H1 (cell line): ENCODE measurements at regions not wholly inside any gene's neighbourhood (a gene's known extent, or its start where the extent isn't known, plus 50 kb on each side); places are given as distances from the start of the nearest gene placed in this dataset.

Source experiments
- CTCF ChIA-PET: fragments of 300-600 bp; sonication (Branson Sonifier 250); formaldehyde crosslinking; loops from one replicate; lab custom pipeline; 2021; ENCODE audit not compliant: partially characterized antibody; lab: Charles Lee
- POLR2A ChIA-PET: fragments of 300-600 bp; sonication (Branson Sonifier 250); formaldehyde crosslinking; loops from one replicate; lab custom pipeline; 2021; ENCODE audit warnings: inconsistent platforms; ENCODE audit not compliant: partially characterized antibody; lab: Charles Lee
- DNase-seq, 2 experiments: peaks; one replicate each; pipeline versions ENCODE4 v3.0.0 to v3.0.0-alpha.2; 2010 to 2022; ENCODE audit warnings: low spot score in 2 of 2, low read depth in 1 of 2, mixed read lengths in 1 of 2
- FAIRE-seq: peaks from 2 replicates; lab custom pipeline; 2011; peaks lifted over from hg19 to GRCh38; lab: Jason Lieb, UNC
- H2AFZ ChIP-seq: 2 replicates; pipeline ENCODE4 v1.8.1; 2012; ENCODE audit warnings: low read length, inconsistent platforms
- H2AK5ac ChIP-seq: 2 replicates; pipeline ENCODE4 v1.6.1; 2013; ENCODE audit warnings: low read depth, low read length
- H2BK120ac ChIP-seq: replicated peaks from 2 replicates; pipeline ENCODE3; 2013; ENCODE audit warnings: low read depth, low read length, inconsistent platforms
- H2BK12ac ChIP-seq: 2 replicates; pipeline ENCODE4 v1.6.1; 2013; ENCODE audit warnings: low read depth, low read length
- H2BK15ac ChIP-seq: 2 replicates; pipeline ENCODE4 v1.6.1; 2013; ENCODE audit warnings: low read length
- H2BK20ac ChIP-seq: 2 replicates; pipeline ENCODE4 v1.6.1; 2013; ENCODE audit warnings: low read length
- H2BK5ac ChIP-seq: 2 replicates; pipeline ENCODE4 v1.6.1; 2013; ENCODE audit warnings: low read depth, low read length
- H3K14ac ChIP-seq: 2 replicates; pipeline ENCODE4 v1.6.1; 2013; ENCODE audit warnings: inconsistent platforms; ENCODE audit not compliant: insufficient read length
- H3K18ac ChIP-seq: 2 replicates; pipeline ENCODE4 v1.6.1; 2013; ENCODE audit warnings: low read length; ENCODE audit errors: extremely low read depth
- H3K23ac ChIP-seq: 2 replicates; pipeline ENCODE4 v1.6.1; 2013; ENCODE audit warnings: inconsistent platforms; ENCODE audit not compliant: insufficient read length
- H3K23me2 ChIP-seq: 2 replicates; pipeline ENCODE4 v1.6.1; 2013; ENCODE audit warnings: low read depth, low read length
- H3K27ac ChIP-seq: 2 replicates; pipeline ENCODE4 v1.6.1; 2011; ENCODE audit warnings: low read depth, low read length, inconsistent platforms
- H3K27me3 ChIP-seq, 4 experiments: replicated peaks in 1 of 4; 1 replicate in 1 of 4; 2 replicates in 3 of 4; pipeline versions ENCODE4 v1.6.1 to v1.8.1; 2011 to 2013; ENCODE audit warnings: low read length in 3 of 4, mild to moderate bottlenecking in 3 of 4, inconsistent platforms in 2 of 4, mixed read lengths in 2 of 4, moderate library complexity in 1 of 4; ENCODE audit not compliant: control insufficient read depth in 3 of 4, insufficient read depth in 3 of 4; ENCODE audit errors: extremely low read depth in 1 of 4
- H3K36me3 ChIP-seq, 4 experiments: 2 replicates each; pipeline versions ENCODE4 v1.6.1 to v1.8.1; 2011 to 2013; ENCODE audit warnings: mild to moderate bottlenecking in 4 of 4, low read length in 3 of 4, moderate library complexity in 2 of 4, control low read depth in 1 of 4, inconsistent platforms in 1 of 4; ENCODE audit not compliant: insufficient read depth in 4 of 4, control insufficient read depth in 2 of 4
- H3K4ac ChIP-seq: replicated peaks from 2 replicates; pipeline ENCODE3; 2013; ENCODE audit warnings: low read length, low read depth, mixed read lengths, inconsistent platforms; ENCODE audit not compliant: insufficient read length
- H3K4me1 ChIP-seq, 4 experiments: replicated peaks in 1 of 4; 1 replicate in 1 of 4; 2 replicates in 3 of 4; pipeline versions ENCODE4 v1.6.1 to v1.8.1; 2011 to 2013; ENCODE audit warnings: low read length in 3 of 4, inconsistent platforms in 2 of 4, mixed read lengths in 1 of 4; ENCODE audit not compliant: insufficient read depth in 4 of 4, control insufficient read depth in 3 of 4
- H3K4me2 ChIP-seq, 2 experiments: 2 replicates each; pipeline versions ENCODE4 v1.6.1 to v1.8.1; 2011 to 2013; ENCODE audit warnings: low read depth in 2 of 2, low read length in 2 of 2, control low read depth in 1 of 2, inconsistent platforms in 1 of 2, mild to moderate bottlenecking in 1 of 2; ENCODE audit not compliant: insufficient read depth in 1 of 2
- H3K4me3 ChIP-seq, 4 experiments: fragments of 200-600, 300-600 bp in 1 of 4; sonication (generic), shearing (Covaris generic), sonication (Bioruptor Twin) in 1 of 4; 2 replicates each; pipeline versions ENCODE4 v1.5.1 to v1.8.1; 2011 to 2016; ENCODE audit warnings: low read length in 4 of 4, low read depth in 3 of 4, control low read depth in 2 of 4, inconsistent platforms in 2 of 4, mild to moderate bottlenecking in 2 of 4, mixed read lengths in 1 of 4, moderate library complexity in 1 of 4; ENCODE audit not compliant: insufficient read depth in 2 of 4; ENCODE audit errors: extremely low read depth in 1 of 4
- H3K56ac ChIP-seq: replicated peaks from 2 replicates; pipeline ENCODE3; 2013; ENCODE audit warnings: low read depth, mild to moderate bottlenecking, mixed read lengths, low read length, inconsistent platforms; ENCODE audit not compliant: insufficient read length
- H3K79me1 ChIP-seq: 2 replicates; pipeline ENCODE4 v1.6.1; 2013; ENCODE audit warnings: low read depth, low read length, control low read depth
- H3K79me2 ChIP-seq, 2 experiments: 2 replicates each; pipeline versions ENCODE4 v1.6.1 to v1.8.1; 2012 to 2013; ENCODE audit warnings: low read length in 2 of 2, mild to moderate bottlenecking in 2 of 2, inconsistent platforms in 1 of 2; ENCODE audit not compliant: insufficient read depth in 2 of 2, control insufficient read depth in 1 of 2
- H3K9ac ChIP-seq, 4 experiments: replicated peaks in 1 of 4; 1 replicate in 1 of 4; 2 replicates in 3 of 4; pipeline versions ENCODE4 v1.6.1 to v1.8.1; 2011 to 2013; ENCODE audit warnings: low read depth in 3 of 4, low read length in 3 of 4, control low read depth in 2 of 4, mild to moderate bottlenecking in 2 of 4, moderate library complexity in 2 of 4, inconsistent platforms in 1 of 4; ENCODE audit errors: extremely low read depth in 1 of 4
- H3K9me3 ChIP-seq, 2 experiments: 2 replicates each; pipeline versions ENCODE4 v1.6.1 to v1.8.1; 2012 to 2013; ENCODE audit warnings: mild to moderate bottlenecking in 2 of 2, moderate library complexity in 2 of 2, control low read depth in 1 of 2, inconsistent platforms in 1 of 2, low read depth in 1 of 2, low read length in 1 of 2, mixed read lengths in 1 of 2; ENCODE audit not compliant: insufficient read depth in 2 of 2
- H4K20me1 ChIP-seq, 2 experiments: replicated peaks in 1 of 2; 2 replicates each; pipeline versions ENCODE3 to v1.8.1; 2011 to 2013; ENCODE audit warnings: inconsistent platforms in 2 of 2, low read length in 2 of 2, mild to moderate bottlenecking in 1 of 2; ENCODE audit not compliant: insufficient read depth in 2 of 2, control insufficient read depth in 1 of 2
- H4K5ac ChIP-seq: 2 replicates; pipeline ENCODE4 v1.6.1; 2013; ENCODE audit warnings: low read length, low read depth, mixed read lengths, inconsistent platforms; ENCODE audit not compliant: insufficient read length
- H4K8ac ChIP-seq: 2 replicates; pipeline ENCODE4 v1.8.0; 2013; ENCODE audit warnings: mild to moderate bottlenecking, moderate library complexity, low read length, inconsistent platforms; ENCODE audit not compliant: insufficient read depth; ENCODE audit errors: extremely low read depth
- H4K91ac ChIP-seq: replicated peaks from 2 replicates; pipeline ENCODE3; 2013; ENCODE audit warnings: low read length, mixed read lengths, inconsistent platforms; ENCODE audit not compliant: insufficient read length
- ATF3 ChIP-seq: IDR thresholded peaks from 2 replicates; pipeline ENCODE4 v1.6.1; 2011; ENCODE audit warnings: low read depth, mild to moderate bottlenecking, low read length; ENCODE audit not compliant: insufficient read depth
- CBX8 ChIP-seq: fragments of 300-800, 300-1000 bp; sonication (generic); IDR thresholded peaks from 2 replicates; pipeline ENCODE4 v1.7.1; 2016; ENCODE audit warnings: low read depth, low read length, borderline replicate concordance
- CHD2 ChIP-seq: IDR thresholded peaks from 2 replicates; pipeline ENCODE4 v1.6.1; 2012; ENCODE audit warnings: low read length, improper control_type of control experiment
- EGR1 ChIP-seq: IDR thresholded peaks from 2 replicates; pipeline ENCODE4 v1.6.1; 2011; ENCODE audit warnings: low read depth, low read length, borderline replicate concordance
- EP300 ChIP-seq, 2 experiments: IDR thresholded peaks; 1 replicate in 1 of 2; 2 replicates in 1 of 2; pipeline ENCODE4 v1.6.1; 2011 to 2012; ENCODE audit warnings: low read depth in 2 of 2, low read length in 2 of 2, mild to moderate bottlenecking in 2 of 2, borderline replicate concordance in 1 of 2, inconsistent platforms in 1 of 2, moderate library complexity in 1 of 2
- SP2 ChIP-seq: IDR thresholded peaks from 2 replicates; pipeline ENCODE4 v1.6.1; 2012; ENCODE audit warnings: mild to moderate bottlenecking, low read length, inconsistent platforms
- SP4 ChIP-seq: IDR thresholded peaks from 2 replicates; pipeline ENCODE4 v1.6.1; 2012; ENCODE audit warnings: low read length, inconsistent platforms
- SUZ12 ChIP-seq: fragments of 200-600 bp; sonication (generic); IDR thresholded peaks from 2 replicates; pipeline ENCODE4 v1.6.1; 2012; ENCODE audit warnings: mild to moderate bottlenecking, inconsistent platforms, low read length, moderate library complexity, mixed read lengths
- TAF7 ChIP-seq: optimal IDR thresholded peaks from 2 replicates; pipeline ENCODE3; 2011; ENCODE audit warnings: low read depth, mild to moderate bottlenecking, inconsistent platforms, low read length, moderate library complexity, borderline replicate concordance
- WGBS, 2 experiments: shearing (Covaris generic) in 1 of 2; methylation state at CpG; one replicate each; pipeline versions ENCODE4 v1.1.6 to v1.1.7; 2013 to 2015; ENCODE audit warnings: low lambda C conversion rate in 2 of 2, mixed read lengths in 2 of 2, inconsistent platforms in 1 of 2, low coverage in 1 of 2, missing lambda C conversion rate in 1 of 2; ENCODE audit not compliant: insufficient replicate concordance in 2 of 2, insufficient coverage in 1 of 2, insufficient read length in 1 of 2; ENCODE audit errors: extremely low coverage in 1 of 2, missing lambda C conversion rate in 1 of 2; 5-methylcytosine and 5-hydroxymethylcytosine counted together

GRCh38 chr5:1748271-1748670, 51.4 kb downstream of the MRPL36 start:
- H4K8ac ChIP-seq: no peak overlapping the region
- H2AFZ ChIP-seq: no peak overlapping the region
- H3K9me3 ChIP-seq: no peaks in the 10 kb centered on the region
- no peak overlapping the region for H3K23ac ChIP-seq
- H3K4me1 ChIP-seq: peaks cover 0 to 6% (median 0%) of the 10 kb centered on the region in 4 experiments; a peak in 2 of 7 replicates
- no peak overlapping the region for H3K4me3 ChIP-seq
- H3K79me1 ChIP-seq: no peaks in the 10 kb centered on the region
- H3K4me2 ChIP-seq: no peak overlapping the region
- no peak overlapping the region for H4K5ac ChIP-seq
- H3K36me3 ChIP-seq: no peaks in the 10 kb centered on the region
- no peak overlapping the region for H3K56ac ChIP-seq
- no peak overlapping the region for H3K27ac ChIP-seq
- no peak overlapping the region for H2BK5ac ChIP-seq
- TF ChIP-seq SP2: no peak
- TF ChIP-seq CBX8: no peak
- no peak for TF ChIP-seq ATF3
- no peak for TF ChIP-seq CHD2
- no peak for TF ChIP-seq SUZ12
- TF ChIP-seq EP300 (IDR thresholded peaks at IDR 0.05; ENCODE audit: borderline replicate concordance in 1 of 2, low read depth in 2 of 2, low read length in 2 of 2): no peak
- no peak for TF ChIP-seq EGR1
- no peak for TF ChIP-seq TAF7
- no peak for TF ChIP-seq SP4
- no peak overlapping the region for H3K9ac ChIP-seq
- H2BK120ac ChIP-seq: no peak overlapping the region
- no peaks in the 10 kb centered on the region for H3K79me2 ChIP-seq
- no peaks in the 10 kb centered on the region for H3K23me2 ChIP-seq
- ChIA-PET CTCF (interaction anchor here (2.4 to 10.6 kb wide), 2 partner anchors 11 to 14 kb away, joined by 8 to 74 read pairs; no protein-coding TSS in a partner anchor), POLR2A (no interaction called here)
- H2BK20ac ChIP-seq: no peak overlapping the region
- H3K18ac ChIP-seq: no peak overlapping the region
- 86% methylated on average over 12 of the region's 12 CpGs; no CpG with 5 or more reads in 1 of the 2 experiments for WGBS, 2 experiments
- H3K14ac ChIP-seq: no peak overlapping the region
- FAIRE-seq (no peak), DNase-seq (no peak)
- H2BK12ac ChIP-seq: no peak overlapping the region
- H3K27me3 ChIP-seq: no peaks in the 10 kb centered on the region
- no peak overlapping the region for H2AK5ac ChIP-seq
- no peak overlapping the region for H3K4ac ChIP-seq
- no peak overlapping the region for H4K91ac ChIP-seq
- H4K20me1 ChIP-seq: no peaks in the 10 kb centered on the region
- H2BK15ac ChIP-seq: no peak overlapping the region
